Glutamatergic neuron (in vitro differentiated cells): ENCODE measurements at regions not wholly inside any gene's neighbourhood (a gene's known extent, or its start where the extent isn't known, plus 50 kb on each side); places are given as distances from the start of the nearest gene placed in this dataset.

ENCODE experiments used
- DNase-seq: peaks from one replicate; pipeline ENCODE4 v3.0.0; 2022
- H3K27ac Mint-ChIP-seq: one replicate; pipeline ENCODE4 v1.8.0; 2020; ENCODE audit warnings: mild to moderate bottlenecking, mixed read lengths, inconsistent platforms; ENCODE audit not compliant: unreplicated experiment
- H3K27me3 Mint-ChIP-seq: one replicate; pipeline ENCODE4 v1.8.0; 2020; ENCODE audit warnings: mild to moderate bottlenecking, moderate library complexity, mixed read lengths, inconsistent platforms; ENCODE audit not compliant: unreplicated experiment
- H3K36me3 Mint-ChIP-seq: one replicate; pipeline ENCODE4 v1.8.0; 2020; ENCODE audit warnings: mild to moderate bottlenecking, mixed read lengths, inconsistent platforms; ENCODE audit not compliant: unreplicated experiment
- H3K4me1 Mint-ChIP-seq: one replicate; pipeline ENCODE4 v1.8.0; 2020; ENCODE audit warnings: mild to moderate bottlenecking, low read depth, mixed read lengths, inconsistent platforms; ENCODE audit not compliant: unreplicated experiment
- H3K4me3 Mint-ChIP-seq: one replicate; pipeline ENCODE4 v1.8.0; 2020; ENCODE audit warnings: mild to moderate bottlenecking, mixed read lengths, inconsistent platforms; ENCODE audit not compliant: unreplicated experiment
- H3K9me3 Mint-ChIP-seq: one replicate; pipeline ENCODE4 v1.8.0; 2020; ENCODE audit warnings: mild to moderate bottlenecking, moderate library complexity, mixed read lengths, inconsistent platforms; ENCODE audit not compliant: unreplicated experiment
- CTCF ChIP-seq: fragments of 200-600 bp; sonication (generic); IDR thresholded peaks from one replicate; pipeline ENCODE4 v1.5.0; 2021; ENCODE audit not compliant: partially characterized antibody, unreplicated experiment

- peaks cover 6% of the 10 kb centered on the region for H3K9me3 Mint-ChIP-seq
- no peak for TF ChIP-seq CTCF
- no peak overlapping the region for H3K27ac Mint-ChIP-seq
- H3K27me3 Mint-ChIP-seq, result peaks cover 2% of the 10 kb centered on the region
- DNase-seq, result no peak
- peaks cover 6% of the 10 kb centered on the region for H3K36me3 Mint-ChIP-seq
- no peak overlapping the region for H3K4me3 Mint-ChIP-seq
- no peaks in the 10 kb centered on the region for H3K4me1 Mint-ChIP-seq
Measured at GRCh38 chr2:42951263-42951938, 159.0 kb upstream of the HAAO start.

- peaks cover 6% of the 10 kb centered on the region for H3K9me3 Mint-ChIP-seq
- DNase-seq, result no peak
- H3K36me3 Mint-ChIP-seq, result peaks cover 6% of the 10 kb centered on the region
- no peak for TF ChIP-seq CTCF
- H3K27me3 Mint-ChIP-seq, result peaks cover 4% of the 10 kb centered on the region
- H3K4me1 Mint-ChIP-seq, result no peaks in the 10 kb centered on the region
- no peak overlapping the region for H3K4me3 Mint-ChIP-seq
- H3K27ac Mint-ChIP-seq, result no peak overlapping the region
Measured at GRCh38 chr2:42949125-42949524, 156.7 kb upstream of the HAAO start.

GRCh38 chr2:42947809-42948600, 155.6 kb upstream of the HAAO start:
- Mint-ChIP-seq H3K27ac (no peak overlapping the region), H3K27me3 (peaks cover 4% of the 10 kb centered on the region)

GRCh38 chr2:42944779-42945415, 152.5 kb upstream of the HAAO start:
- H3K4me3 Mint-ChIP-seq, result no peak overlapping the region
- H3K36me3 Mint-ChIP-seq, result no peaks in the 10 kb centered on the region
- peaks cover 6% of the 10 kb centered on the region for H3K9me3 Mint-ChIP-seq
- H3K4me1 Mint-ChIP-seq, result no peaks in the 10 kb centered on the region
- no peak overlapping the region for H3K27ac Mint-ChIP-seq
- no peak for TF ChIP-seq CTCF
- DNase-seq, result no peak
- H3K27me3 Mint-ChIP-seq, result peaks cover 2% of the 10 kb centered on the region

More at GRCh38 chr2:42947809-42948600, 155.6 kb upstream of the HAAO start:
- peaks cover 6% of the 10 kb centered on the region for H3K36me3 Mint-ChIP-seq
- H3K4me1 Mint-ChIP-seq, result no peaks in the 10 kb centered on the region
- no peak overlapping the region for H3K4me3 Mint-ChIP-seq
- peaks cover 9% of the 10 kb centered on the region for H3K9me3 Mint-ChIP-seq
- TF ChIP-seq CTCF, result no peak
- DNase-seq, result no peak
